Nephron progenitor cell (in vitro differentiated cells): ENCODE measurements at regions not wholly inside any gene's neighbourhood (a gene's known extent, or its start where the extent isn't known, plus 50 kb on each side); places are given as distances from the start of the nearest gene placed in this dataset.

Experiments
- DNase-seq: peaks from one replicate; pipeline ENCODE4 v3.0.0; 2021
- H3K27ac Mint-ChIP-seq: 2 replicates; pipeline ENCODE4 v1.8.0; 2021; ENCODE audit warnings: mild to moderate bottlenecking, moderate library complexity, mixed read lengths
- H3K27me3 Mint-ChIP-seq: 2 replicates; pipeline ENCODE4 v1.8.0; 2021; ENCODE audit warnings: mild to moderate bottlenecking, low read depth, mixed read lengths; ENCODE audit not compliant: poor library complexity
- H3K36me3 Mint-ChIP-seq: 2 replicates; pipeline ENCODE4 v1.8.0; 2021; ENCODE audit warnings: low read depth, mixed read lengths
- H3K4me1 Mint-ChIP-seq: 2 replicates; pipeline ENCODE4 v1.8.0; 2021; ENCODE audit warnings: mixed read lengths
- H3K4me3 Mint-ChIP-seq: 2 replicates; pipeline ENCODE4 v1.8.0; 2021; ENCODE audit warnings: mild to moderate bottlenecking, moderate library complexity, mixed read lengths
- H3K9me3 Mint-ChIP-seq: 2 replicates; pipeline ENCODE4 v1.8.0; 2021; ENCODE audit warnings: mild to moderate bottlenecking, moderate library complexity, mixed read lengths
- CTCF ChIP-seq: fragments of 200-600 bp; sonication (generic); IDR thresholded peaks from 2 replicates; pipeline ENCODE4 v1.5.0; 2021; ENCODE audit warnings: antibody characterized with exemption

GRCh38 chr1:229064320-229065168 lies 206.4 kb upstream of the RAB4A start:
- Mint-ChIP-seq H3K9me3 (no peaks in the 10 kb centered on the region), H3K27ac (no peak overlapping the region), H3K4me3 (no peak overlapping the region), H3K4me1 (peaks cover 45% of the 10 kb centered on the region), H3K36me3 (no peaks in the 10 kb centered on the region), H3K27me3 (peaks cover 15% of the 10 kb centered on the region)
- no peak for TF ChIP-seq CTCF
- no peak for DNase-seq

- Mint-ChIP-seq H3K9me3 (no peaks in the 10 kb centered on the region), H3K4me1 (peaks cover 35% of the 10 kb centered on the region), H3K27me3 (peaks cover 15% of the 10 kb centered on the region), H3K36me3 (no peaks in the 10 kb centered on the region), H3K27ac (no peak overlapping the region), H3K4me3 (no peak overlapping the region)
- no peak for DNase-seq
- no peak for TF ChIP-seq CTCF
Measured at GRCh38 chr1:229065613-229066012, 205.3 kb upstream of the RAB4A start.

GRCh38 chr1:229066591-229066990 lies 204.3 kb upstream of the RAB4A start:
- Mint-ChIP-seq H3K9me3 (no peaks in the 10 kb centered on the region), H3K4me3 (no peak overlapping the region), H3K27me3 (peaks cover 15% of the 10 kb centered on the region), H3K27ac (no peak overlapping the region), H3K4me1 (peaks cover 35% of the 10 kb centered on the region), H3K36me3 (no peaks in the 10 kb centered on the region)
- TF ChIP-seq CTCF: no peak
- DNase-seq: no peak

- Mint-ChIP-seq H3K4me1 (peaks cover 34% of the 10 kb centered on the region), H3K36me3 (no peaks in the 10 kb centered on the region), H3K27ac (no peak overlapping the region), H3K4me3 (no peak overlapping the region), H3K27me3 (peaks cover 15% of the 10 kb centered on the region), H3K9me3 (no peaks in the 10 kb centered on the region)
- no peak for DNase-seq
- TF ChIP-seq CTCF: no peak
Measured at GRCh38 chr1:229067546-229067945, 203.4 kb upstream of the RAB4A start.

- no peak overlapping the region for H3K27ac Mint-ChIP-seq
- no peak overlapping the region for H3K4me3 Mint-ChIP-seq
- no peak for DNase-seq
- no peaks in the 10 kb centered on the region for H3K36me3 Mint-ChIP-seq
- peaks cover 8% of the 10 kb centered on the region for H3K27me3 Mint-ChIP-seq
- H3K9me3 Mint-ChIP-seq: no peaks in the 10 kb centered on the region
- no peak for TF ChIP-seq CTCF
- peaks cover 26% of the 10 kb centered on the region for H3K4me1 Mint-ChIP-seq
Measured at GRCh38 chr1:229068270-229068987, 202.5 kb upstream of the RAB4A start.
